HepG2 (cell line): ENCODE measurements at regions not wholly inside any gene's neighbourhood (a gene's known extent, or its start where the extent isn't known, plus 50 kb on each side); places are given as distances from the start of the nearest gene placed in this dataset.

Experiments used
- BHLHE40 ChIP-seq: IDR thresholded peaks from 2 replicates; pipeline ENCODE4 v1.6.1; 2011; ENCODE audit warnings: low read length, improper control_type of control experiment
- CEBPB ChIP-seq: IDR thresholded peaks from 2 replicates; pipeline ENCODE4 v1.6.1; 2011; ENCODE audit warnings: low read depth, low read length, improper control_type of control experiment, borderline replicate concordance

DNA sequence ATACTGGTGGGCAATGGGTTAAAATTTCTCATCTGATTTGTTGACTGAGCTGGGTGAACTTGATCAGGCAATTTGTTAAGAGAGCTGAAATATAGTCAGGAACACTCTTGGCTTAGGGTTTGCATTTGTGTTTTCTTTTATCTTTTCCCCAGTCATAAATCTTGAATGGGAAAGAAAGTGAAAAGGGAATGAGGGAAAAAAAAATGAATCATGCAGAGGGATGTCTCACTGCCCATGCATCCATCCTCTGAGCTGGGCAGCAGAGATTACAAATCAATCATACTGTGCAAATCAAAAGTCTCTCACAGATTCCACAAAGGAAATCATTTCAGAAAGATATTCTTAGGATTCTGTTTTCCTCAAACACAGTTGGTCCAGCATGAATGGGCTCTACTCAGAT, 174.2 kb upstream of the MPPED2 start:
- no peak for TF ChIP-seq CEBPB
- no peak for TF ChIP-seq BHLHE40
